HG02840 (cell line): ENCODE measurements at regions not wholly inside any gene's neighbourhood (a gene's known extent, or its start where the extent isn't known, plus 50 kb on each side); places are given as distances from the start of the nearest gene placed in this dataset.

Experiments
- ATAC-seq: cut with Tn5 transposase; IDR thresholded peaks from one replicate; pipeline ENCODE4 v1.9.1; 2021; ENCODE audit warnings: mild to moderate bottlenecking, moderate library complexity, moderate number of reproducible peaks; ENCODE audit not compliant: unreplicated experiment, low FRiP score

DNA sequence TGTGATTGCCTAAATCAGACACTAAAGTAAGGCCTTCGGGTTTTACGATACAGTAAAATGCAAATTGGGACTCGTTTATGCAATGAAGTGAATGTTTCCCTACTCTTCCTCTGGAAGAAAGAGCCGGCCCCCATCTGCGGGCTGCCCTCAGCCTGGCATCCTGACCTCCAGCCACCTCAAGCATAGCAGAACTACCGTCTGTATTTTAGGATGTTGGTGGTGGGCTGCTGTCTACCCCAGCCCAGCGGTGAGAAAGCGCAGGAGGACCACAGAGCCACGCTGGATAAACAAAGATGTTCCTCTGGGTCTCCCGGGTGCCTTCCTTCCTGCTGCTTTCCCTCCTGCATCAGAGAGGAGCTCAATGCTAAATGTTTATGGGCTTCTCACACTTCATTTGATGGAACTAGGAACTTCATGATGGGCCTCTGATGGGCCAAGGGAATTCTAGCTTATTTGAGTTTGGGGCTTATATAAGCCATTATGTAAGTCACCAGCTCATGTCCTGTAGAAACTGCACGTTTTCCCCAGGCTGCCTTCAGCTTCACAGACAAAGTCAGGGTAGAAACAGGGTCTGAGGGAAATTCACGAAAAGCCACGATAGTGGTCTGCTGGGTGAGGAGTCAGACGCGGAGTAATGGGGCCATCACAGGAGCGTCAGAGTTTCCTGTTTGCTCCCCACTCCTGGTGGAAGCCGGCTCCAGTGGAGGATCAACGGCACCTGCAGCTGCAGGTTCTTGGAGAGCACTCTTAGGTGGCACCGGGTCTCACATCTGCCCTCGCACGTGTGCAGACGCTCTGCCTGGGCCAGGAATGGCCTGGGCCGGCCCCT, 287.4 kb downstream of the BRD1 start:
- ATAC-seq, result no peak

GRCh38 chr22:49538006-49538405, 289.7 kb downstream of the BRD1 start:
- ATAC-seq, result no peak

GRCh38 chr22:49536571-49537131, 291.0 kb downstream of the BRD1 start:
- no peak for ATAC-seq

DNA sequence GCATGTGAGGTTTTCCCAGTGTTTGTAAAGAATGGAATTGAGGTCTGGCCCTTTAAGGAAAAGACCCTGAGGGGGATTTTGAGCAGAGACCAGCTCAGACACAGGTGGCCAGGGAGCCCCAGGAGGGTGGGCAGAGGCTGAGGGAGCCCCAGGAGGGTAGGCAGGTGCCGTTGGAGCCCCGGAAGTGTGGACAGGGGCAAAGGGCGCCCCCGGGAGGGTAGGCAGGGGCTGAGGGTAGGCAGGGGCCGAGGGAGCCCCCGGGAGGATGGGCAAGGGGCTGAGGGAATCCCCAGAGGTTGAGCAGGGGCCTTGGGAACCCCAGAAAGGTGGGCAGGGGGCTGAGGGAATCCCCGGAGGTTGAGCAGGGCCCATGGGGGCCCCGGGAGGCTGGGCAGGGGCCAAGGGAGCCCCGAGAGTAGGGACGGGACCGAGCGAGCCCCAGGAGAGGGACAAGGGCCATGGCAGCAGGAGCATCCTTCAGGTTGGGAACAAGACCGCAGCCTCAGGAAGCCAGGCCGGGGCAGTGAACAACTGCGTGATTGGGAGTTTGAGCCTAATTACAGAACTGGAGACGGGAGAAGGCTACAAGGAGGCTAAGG, 292.0 kb downstream of the BRD1 start:
- no peak for ATAC-seq

DNA sequence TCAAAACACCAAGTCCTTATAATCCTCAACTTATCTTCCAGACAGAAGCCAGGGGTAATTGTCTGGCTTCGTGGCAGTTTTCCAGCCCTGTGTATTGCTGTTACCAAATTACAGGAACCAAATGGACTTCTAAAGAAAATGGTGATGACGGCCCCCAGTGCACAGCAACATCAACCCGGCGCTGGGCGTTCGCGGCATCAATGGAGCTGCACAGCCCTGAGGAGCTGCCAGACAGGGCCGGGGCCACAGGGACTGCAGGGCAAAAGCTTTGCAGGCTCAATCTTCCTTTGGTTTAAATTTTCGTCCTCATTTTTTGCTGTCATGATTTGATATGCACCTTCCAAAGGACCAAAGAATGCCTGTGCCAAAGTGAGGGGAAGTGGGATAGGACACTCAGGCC, 292.5 kb downstream of the BRD1 start:
- ATAC-seq, result no peak

DNA sequence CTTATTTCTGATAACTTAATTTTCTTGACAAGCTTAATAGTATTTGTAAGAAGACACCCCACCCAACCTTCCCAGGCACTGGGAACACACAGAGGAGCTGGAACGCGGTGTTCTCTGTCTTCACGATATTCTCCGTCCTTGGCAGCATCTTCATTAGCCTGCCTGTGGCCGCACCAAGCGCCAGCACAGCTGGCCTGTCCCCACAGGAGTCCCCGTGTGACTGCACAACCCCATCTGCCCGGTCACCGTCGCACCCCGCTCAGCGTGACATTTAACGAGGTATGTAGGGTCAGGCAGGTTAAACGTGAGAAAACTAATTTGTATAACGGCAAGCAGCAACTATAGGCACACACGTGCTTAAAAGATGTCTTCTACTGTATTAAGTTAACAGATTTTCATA, 293.3 kb downstream of the BRD1 start:
- ATAC-seq, result no peak

DNA sequence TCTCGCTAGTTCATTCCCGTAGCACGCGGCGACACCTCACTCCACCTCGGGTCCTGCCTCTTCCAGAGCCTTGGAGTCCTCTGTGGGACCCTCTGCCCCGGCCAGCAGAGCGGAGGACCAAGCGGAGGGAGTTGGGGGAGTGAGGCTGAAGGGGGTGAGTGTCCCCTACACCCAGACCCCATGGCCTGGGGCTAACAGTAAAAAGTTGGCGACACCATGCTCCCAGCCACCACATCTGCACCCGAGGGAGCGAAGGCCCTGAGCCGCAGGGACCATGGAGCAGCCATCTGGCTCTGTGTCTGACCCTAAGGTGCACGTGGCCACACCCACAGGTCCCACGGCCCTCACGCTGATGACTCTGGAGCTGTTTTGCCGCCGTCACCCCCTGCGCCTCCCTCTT, 293.8 kb downstream of the BRD1 start:
- no peak for ATAC-seq

- no peak for ATAC-seq
Measured at GRCh38 chr22:49532869-49533802, 294.5 kb downstream of the BRD1 start.

DNA sequence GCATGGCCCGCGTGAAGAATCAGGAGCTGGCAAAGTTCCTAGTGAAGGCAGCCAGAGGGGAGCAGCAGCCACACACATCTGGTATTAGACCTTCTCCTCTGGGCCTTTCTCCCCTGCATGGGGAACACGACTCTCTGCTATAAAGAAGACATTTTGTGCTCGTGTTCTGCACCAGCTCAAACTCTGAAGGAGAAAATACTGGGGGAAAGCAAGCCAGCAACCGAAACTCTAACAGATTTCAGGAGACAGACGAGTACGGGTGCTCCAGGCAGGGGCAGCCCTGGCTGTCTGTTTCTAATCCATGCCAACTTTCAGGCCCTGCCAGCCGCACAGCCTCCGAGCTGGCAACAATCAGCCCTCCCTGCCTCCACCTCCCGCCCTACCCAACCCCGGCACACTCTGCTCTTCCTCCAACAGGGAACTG, 296.3 kb downstream of the BRD1 start:
- no peak for ATAC-seq

GRCh38 chr22:49530671-49531367, 296.9 kb downstream of the BRD1 start:
- ATAC-seq, result no peak

- ATAC-seq, result no peak
Measured at GRCh38 chr22:49528420-49528720, 299.3 kb downstream of the BRD1 start.

DNA sequence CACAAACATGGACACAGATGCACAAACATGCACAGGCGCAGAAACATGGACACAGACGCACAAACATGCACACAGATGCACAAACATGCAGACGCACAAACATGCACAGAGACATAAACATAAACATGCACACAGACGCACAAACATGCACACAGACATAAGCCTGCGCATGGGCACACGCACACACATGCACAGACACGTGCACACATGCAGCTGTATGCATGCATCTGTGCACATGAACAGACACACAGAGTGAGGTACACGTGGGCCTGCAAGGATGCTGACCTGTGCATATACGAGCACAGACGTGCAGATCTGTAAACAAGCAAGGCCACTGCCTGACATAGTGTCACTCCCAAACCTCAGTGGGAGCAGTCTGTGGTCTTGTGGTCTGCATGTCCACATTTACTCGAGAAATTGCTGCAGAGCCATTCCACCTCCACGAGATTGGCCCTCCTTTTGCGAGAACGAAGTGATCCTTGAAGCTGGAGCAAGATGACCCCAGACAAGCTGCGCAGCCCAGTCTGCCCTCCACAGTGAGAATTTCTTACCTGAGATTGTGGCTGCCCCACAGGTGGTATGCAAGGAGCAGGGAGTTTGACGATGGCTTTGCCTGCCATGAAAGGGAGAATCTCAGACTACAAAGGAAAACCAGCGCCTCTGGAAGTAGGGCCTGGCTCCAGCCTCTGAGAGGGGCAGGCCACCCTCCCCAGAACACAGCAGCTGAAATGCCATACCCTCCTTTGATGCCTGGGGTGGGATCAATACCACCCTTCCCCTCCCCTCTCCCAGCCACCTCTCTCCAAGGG, 299.9 kb downstream of the BRD1 start:
- ATAC-seq, result no peak

- no peak for ATAC-seq
Measured at GRCh38 chr22:49525801-49526535, 301.7 kb downstream of the BRD1 start.

GRCh38 chr22:49525360-49525759, 302.3 kb downstream of the BRD1 start:
- ATAC-seq, result no peak

DNA sequence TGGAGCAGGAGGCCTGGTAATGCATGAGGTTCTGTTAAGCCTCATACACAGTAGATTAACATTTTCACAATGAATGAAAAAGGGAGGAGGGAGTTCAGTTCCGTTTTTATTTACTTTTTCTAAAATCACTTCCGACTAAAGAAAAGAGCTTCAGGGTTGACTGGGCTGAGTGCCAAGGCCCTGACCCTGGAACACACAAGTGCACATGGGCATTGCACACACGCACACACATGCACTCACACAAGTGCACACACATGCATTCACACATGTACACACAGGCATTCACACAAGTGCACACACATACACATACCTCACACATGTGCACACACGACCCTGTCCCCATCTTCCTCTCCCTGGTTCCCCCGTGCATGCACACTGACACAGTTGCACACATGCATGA, 303.3 kb downstream of the BRD1 start:
- ATAC-seq, result no peak

- ATAC-seq, result no peak
Measured at GRCh38 chr22:49523374-49524008, 304.2 kb downstream of the BRD1 start.

- ATAC-seq, result no peak
Measured at GRCh38 chr22:49522582-49523373, 304.9 kb downstream of the BRD1 start.

DNA sequence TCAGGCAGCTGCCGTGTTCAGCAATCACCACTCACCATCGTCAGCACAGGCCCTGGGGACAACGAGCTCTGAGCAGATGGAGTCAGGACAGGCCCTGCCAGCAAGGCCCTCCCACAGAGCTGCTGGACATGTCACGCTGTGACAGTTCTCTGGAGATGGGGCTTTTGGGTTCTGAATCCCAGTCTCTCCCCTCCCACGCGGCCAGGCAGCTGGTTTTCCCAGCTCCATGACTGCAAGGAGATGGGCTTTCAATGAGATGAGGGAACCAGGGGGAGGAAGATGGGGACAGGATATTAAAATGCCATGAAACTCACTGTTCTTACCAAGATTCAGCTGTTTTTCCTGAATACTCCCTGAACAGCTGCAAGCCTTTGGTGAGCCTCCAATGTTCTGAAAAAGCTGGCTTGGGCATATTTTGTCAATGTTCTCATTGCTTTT, 305.9 kb downstream of the BRD1 start:
- no peak for ATAC-seq
